Mesothelial cell of epicardium (in vitro differentiated cells): ENCODE measurements at regions not wholly inside any gene's neighbourhood (a gene's known extent, or its start where the extent isn't known, plus 50 kb on each side); places are given as distances from the start of the nearest gene placed in this dataset.
"Not testable (repeated sequence)": the region's sequence is repeated elsewhere in the genome, so short reads cannot be mapped to it uniquely, and the experiment has no call there.

Experiments used
- DNase-seq, 2 experiments: peaks; one replicate each; pipeline ENCODE4 v3.0.0; 2021; ENCODE audit warnings: low spot score in 2 of 2; ENCODE audit not compliant: unreplicated experiment in 2 of 2
- H3K27ac Mint-ChIP-seq: 2 replicates; pipeline ENCODE4 v1.8.0; 2021; ENCODE audit warnings: mixed read lengths
- H3K27me3 Mint-ChIP-seq: 2 replicates; pipeline ENCODE4 v1.8.0; 2021; ENCODE audit warnings: low read depth, mixed read lengths
- H3K36me3 Mint-ChIP-seq: 2 replicates; pipeline ENCODE4 v1.8.0; 2021; ENCODE audit warnings: mixed read lengths
- H3K4me1 Mint-ChIP-seq: 2 replicates; pipeline ENCODE4 v1.8.0; 2021; ENCODE audit warnings: mixed read lengths
- H3K4me3 Mint-ChIP-seq: 2 replicates; pipeline ENCODE4 v1.8.0; 2021; ENCODE audit warnings: mild to moderate bottlenecking, moderate library complexity, mixed read lengths
- H3K9me3 Mint-ChIP-seq: 2 replicates; pipeline ENCODE4 v1.8.0; 2021; ENCODE audit warnings: mixed read lengths
- TF ChIP-seq, protein P1 (sequence below): fragments of 200-600 bp; sonication (generic); IDR thresholded peaks from one replicate; pipeline ENCODE4 v1.5.0; 2021; ENCODE audit warnings: antibody characterized with exemption; ENCODE audit not compliant: unreplicated experiment

DNA sequence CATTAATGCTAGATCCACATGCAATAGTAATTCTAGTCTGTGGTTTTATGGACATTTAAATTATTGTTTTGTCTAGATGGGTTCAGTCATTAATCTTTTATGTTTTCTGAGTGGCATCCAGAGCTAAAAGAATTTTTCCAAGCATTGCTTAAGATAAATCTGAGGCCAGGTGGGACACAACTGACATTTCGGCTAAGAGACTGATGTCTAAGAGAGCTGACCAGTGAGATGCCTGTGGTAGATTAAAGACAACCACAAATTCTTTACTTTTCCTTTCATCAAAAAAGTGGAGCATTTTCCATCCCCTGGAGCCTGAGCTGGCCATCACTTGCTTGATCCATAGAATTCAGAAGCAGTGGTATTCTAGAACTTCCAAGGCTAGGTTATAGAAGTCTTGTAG is 182.2 kb downstream of the NRP2 start:
- H3K4me3 Mint-ChIP-seq, result no peak overlapping the region
- DNase-seq, result no peak
- H3K27me3 Mint-ChIP-seq, result peaks cover 6% of the 10 kb centered on the region
- H3K4me1 Mint-ChIP-seq, result peaks cover 3% of the 10 kb centered on the region
- no peaks in the 10 kb centered on the region for H3K9me3 Mint-ChIP-seq
- no peak overlapping the region for H3K27ac Mint-ChIP-seq
- TF ChIP-seq, protein P1, sequence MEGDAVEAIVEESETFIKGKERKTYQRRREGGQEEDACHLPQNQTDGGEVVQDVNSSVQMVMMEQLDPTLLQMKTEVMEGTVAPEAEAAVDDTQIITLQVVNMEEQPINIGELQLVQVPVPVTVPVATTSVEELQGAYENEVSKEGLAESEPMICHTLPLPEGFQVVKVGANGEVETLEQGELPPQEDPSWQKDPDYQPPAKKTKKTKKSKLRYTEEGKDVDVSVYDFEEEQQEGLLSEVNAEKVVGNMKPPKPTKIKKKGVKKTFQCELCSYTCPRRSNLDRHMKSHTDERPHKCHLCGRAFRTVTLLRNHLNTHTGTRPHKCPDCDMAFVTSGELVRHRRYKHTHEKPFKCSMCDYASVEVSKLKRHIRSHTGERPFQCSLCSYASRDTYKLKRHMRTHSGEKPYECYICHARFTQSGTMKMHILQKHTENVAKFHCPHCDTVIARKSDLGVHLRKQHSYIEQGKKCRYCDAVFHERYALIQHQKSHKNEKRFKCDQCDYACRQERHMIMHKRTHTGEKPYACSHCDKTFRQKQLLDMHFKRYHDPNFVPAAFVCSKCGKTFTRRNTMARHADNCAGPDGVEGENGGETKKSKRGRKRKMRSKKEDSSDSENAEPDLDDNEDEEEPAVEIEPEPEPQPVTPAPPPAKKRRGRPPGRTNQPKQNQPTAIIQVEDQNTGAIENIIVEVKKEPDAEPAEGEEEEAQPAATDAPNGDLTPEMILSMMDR, result no peak
- H3K36me3 Mint-ChIP-seq, result no peaks in the 10 kb centered on the region

DNA sequence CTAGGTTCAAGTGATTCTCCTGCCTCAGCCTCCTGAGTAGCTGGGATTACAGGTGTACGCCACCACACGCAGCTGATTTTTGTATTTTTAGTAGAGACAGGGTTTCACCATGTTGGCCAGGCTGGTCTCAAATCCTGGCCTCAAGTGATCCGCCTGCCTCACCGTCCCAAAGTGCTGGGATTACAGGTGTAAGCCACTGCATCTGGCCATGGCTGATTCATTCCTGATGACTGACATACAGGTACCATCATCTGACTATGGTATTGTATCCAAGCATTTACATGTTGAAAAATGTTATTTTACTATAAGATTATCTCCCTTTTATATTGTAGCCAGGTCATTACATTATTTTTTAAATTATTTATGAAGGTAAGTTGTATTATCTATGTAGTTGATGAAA is 180.5 kb downstream of the NRP2 start:
- not testable (repeated sequence) for H3K27ac Mint-ChIP-seq, H3K27me3 Mint-ChIP-seq

DNA sequence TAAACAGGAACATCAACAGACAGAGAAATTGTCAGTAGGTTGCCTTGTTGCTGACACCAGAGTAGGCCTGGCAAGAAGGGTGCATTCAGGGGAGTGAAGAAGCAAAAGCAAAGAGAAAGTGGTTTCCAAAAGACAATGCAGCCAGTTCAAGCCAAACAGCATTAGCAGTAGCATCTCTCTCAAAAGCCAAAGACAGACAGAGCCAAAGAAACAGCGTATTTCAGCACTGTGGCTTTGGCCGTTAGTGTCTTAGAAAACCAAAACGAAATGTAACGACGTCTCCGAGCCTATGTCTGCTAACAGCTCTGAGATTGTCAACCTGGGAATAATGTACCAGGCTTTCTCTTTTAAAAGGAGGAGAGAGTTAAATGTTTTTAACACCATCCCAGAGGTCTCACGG is 178.6 kb downstream of the NRP2 start:
- Mint-ChIP-seq H3K9me3 (no peaks in the 10 kb centered on the region), H3K4me1 (peaks cover 2% of the 10 kb centered on the region), H3K36me3 (no peaks in the 10 kb centered on the region), H3K27ac (no peak overlapping the region), H3K27me3 (no peaks in the 10 kb centered on the region), H3K4me3 (no peak overlapping the region)
- TF ChIP-seq, protein P1, result no peak
- no peak for DNase-seq

More for the DNA sequence above, 180.5 kb downstream of the NRP2 start:
- H3K36me3 Mint-ChIP-seq, H3K4me1 Mint-ChIP-seq, DNase-seq, H3K4me3 Mint-ChIP-seq, H3K9me3 Mint-ChIP-seq: not testable (repeated sequence)

DNA sequence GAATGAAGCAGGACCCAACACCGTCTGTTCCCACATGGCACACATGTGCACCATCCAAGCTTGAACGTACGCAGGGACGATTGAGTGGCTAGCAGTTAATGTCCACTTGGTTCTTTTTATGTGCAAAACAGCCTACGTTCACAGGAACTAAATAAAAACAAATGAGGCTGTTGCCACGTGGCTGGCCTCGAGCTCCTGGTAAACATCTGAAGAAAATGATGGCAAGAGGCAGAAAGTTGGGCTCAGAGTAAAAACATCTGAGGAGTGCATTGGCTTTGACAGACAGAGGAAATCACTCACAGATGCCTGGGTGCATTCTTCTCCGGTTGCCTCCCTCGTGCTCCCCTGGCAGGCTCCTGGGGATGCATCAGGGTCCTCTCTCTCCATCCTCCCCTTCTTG is 177.9 kb downstream of the NRP2 start:
- DNase-seq, result no peak
- no peaks in the 10 kb centered on the region for H3K4me1 Mint-ChIP-seq
- peaks cover 5% of the 10 kb centered on the region for H3K9me3 Mint-ChIP-seq
- no peaks in the 10 kb centered on the region for H3K36me3 Mint-ChIP-seq
- no peak overlapping the region for H3K4me3 Mint-ChIP-seq
- TF ChIP-seq, protein P1, result no peak
- no peak overlapping the region for H3K27ac Mint-ChIP-seq
- H3K27me3 Mint-ChIP-seq, result no peaks in the 10 kb centered on the region

DNA sequence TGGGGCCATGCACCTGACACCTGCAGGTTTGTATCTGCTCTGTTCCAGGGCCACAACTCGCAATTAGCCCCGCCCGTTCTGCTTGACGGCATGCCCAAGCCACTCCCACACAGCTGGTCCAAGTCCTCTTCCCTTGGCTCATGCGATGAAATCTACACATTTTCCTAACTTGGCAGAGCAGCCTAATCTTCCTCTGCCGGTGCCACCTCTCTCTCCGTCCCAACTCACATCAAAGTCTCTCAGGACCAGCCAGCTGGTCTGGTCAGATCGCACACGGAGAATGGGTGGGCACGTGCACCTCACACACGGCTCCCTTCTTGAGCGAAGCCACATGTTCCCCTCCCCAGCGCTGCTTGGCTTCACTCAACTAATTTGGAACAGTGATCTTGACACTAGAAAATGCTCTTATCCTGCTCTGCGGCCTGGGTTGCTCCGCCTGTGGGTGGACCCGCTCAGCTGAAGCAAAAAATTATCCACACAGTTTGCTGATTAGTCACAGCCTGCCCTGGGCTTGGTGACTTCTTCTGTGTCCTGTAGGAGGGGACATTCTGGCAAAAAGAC is 176.7 kb downstream of the NRP2 start:
- no peak overlapping the region for H3K4me3 Mint-ChIP-seq
- TF ChIP-seq, protein P1, result no peak
- H3K36me3 Mint-ChIP-seq, result no peaks in the 10 kb centered on the region
- no peak for DNase-seq
- peaks cover 5% of the 10 kb centered on the region for H3K9me3 Mint-ChIP-seq
- no peaks in the 10 kb centered on the region for H3K27me3 Mint-ChIP-seq
- H3K4me1 Mint-ChIP-seq, result no peaks in the 10 kb centered on the region
- no peak overlapping the region for H3K27ac Mint-ChIP-seq

DNA sequence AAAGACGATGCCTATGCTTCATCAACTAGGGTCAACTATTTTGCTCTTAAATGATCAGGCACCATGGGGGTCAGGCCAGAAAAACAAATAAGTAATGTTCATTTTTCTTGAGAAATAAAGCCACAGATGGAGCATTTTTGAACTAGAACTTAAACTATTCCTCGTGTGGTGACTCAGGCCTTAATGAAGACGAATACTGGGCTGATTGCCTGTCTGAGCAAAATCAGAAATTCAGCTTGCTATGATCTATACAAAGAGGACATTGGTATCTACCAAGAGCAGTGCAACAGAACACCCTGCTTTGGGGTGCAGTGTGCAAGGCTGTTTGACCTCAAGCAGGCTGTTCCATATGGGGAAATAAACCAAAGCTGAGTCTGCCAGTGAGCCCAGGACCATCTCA is 176.0 kb downstream of the NRP2 start:
- no peak for DNase-seq
- TF ChIP-seq, protein P1, result no peak
- Mint-ChIP-seq H3K4me3 (no peak overlapping the region), H3K9me3 (peaks cover 5% of the 10 kb centered on the region), H3K27me3 (no peaks in the 10 kb centered on the region), H3K4me1 (no peaks in the 10 kb centered on the region), H3K36me3 (no peaks in the 10 kb centered on the region), H3K27ac (no peak overlapping the region)
